Gastroesophageal sphincter (tissue), 3 donors: ENCODE measurements at regions not wholly inside any gene's neighbourhood (a gene's known extent, or its start where the extent isn't known, plus 50 kb on each side); places are given as distances from the start of the nearest gene placed in this dataset.

Experiments
- CTCF ChIP-seq, 4 experiments: fragments of 200-600 bp in 2 of 4; fragments of 450-650 bp in 2 of 4; sonication (generic) in 1 of 4; IDR thresholded peaks; one replicate each; pipeline ENCODE4 v1.5.1; 2017 to 2019; ENCODE audit warnings: antibody characterized with exemption in 4 of 4, mild to moderate bottlenecking in 2 of 4, moderate library complexity in 2 of 4
- EP300 ChIP-seq: sonication (generic); formaldehyde crosslinking; IDR thresholded peaks from one replicate; pipeline ENCODE4 v1.6.1; 2017; ENCODE audit warnings: antibody characterized with exemption, mild to moderate bottlenecking
- POLR2A ChIP-seq, 2 donors: fragments of 450-650 bp; IDR thresholded peaks; one replicate each; pipeline ENCODE4 v1.6.1; 2017; ENCODE audit warnings: antibody characterized with exemption in 2 of 2, mild to moderate bottlenecking in 2 of 2, moderate library complexity in 1 of 2

- TF ChIP-seq CTCF (IDR thresholded peaks at IDR 0.05), result no peak
- no peak for TF ChIP-seq EP300
- no peak for TF ChIP-seq POLR2A (IDR thresholded peaks at IDR 0.05)
Observed at GRCh38 chr20:6287471-6287870, 164.6 kb upstream of the FERMT1 start.
